GM19239 (cell line): ENCODE measurements at regions not wholly inside any gene's neighbourhood (a gene's known extent, or its start where the extent isn't known, plus 50 kb on each side); places are given as distances from the start of the nearest gene placed in this dataset.

Experiments
- DNase-seq: peaks from one replicate; pipeline ENCODE4 v3.0.0; 2011; ENCODE audit warnings: low spot score; ENCODE audit not compliant: insufficient read length
- FAIRE-seq: peaks from 2 replicates; lab custom pipeline; 2011; peaks lifted over from hg19 to GRCh38; lab: Jason Lieb, UNC

GRCh38 chr7:67716729-67717128, 720.1 kb downstream of the TYW1 start:
- DNase-seq (no peak), FAIRE-seq (no peak)

GRCh38 chr7:67723591-67723990, 727.0 kb downstream of the TYW1 start:
- DNase-seq (no peak), FAIRE-seq (no peak)

- FAIRE-seq, result no peak
- DNase-seq, result no peak
Observed at GRCh38 chr7:67724435-67724834, 727.8 kb downstream of the TYW1 start.

DNA sequence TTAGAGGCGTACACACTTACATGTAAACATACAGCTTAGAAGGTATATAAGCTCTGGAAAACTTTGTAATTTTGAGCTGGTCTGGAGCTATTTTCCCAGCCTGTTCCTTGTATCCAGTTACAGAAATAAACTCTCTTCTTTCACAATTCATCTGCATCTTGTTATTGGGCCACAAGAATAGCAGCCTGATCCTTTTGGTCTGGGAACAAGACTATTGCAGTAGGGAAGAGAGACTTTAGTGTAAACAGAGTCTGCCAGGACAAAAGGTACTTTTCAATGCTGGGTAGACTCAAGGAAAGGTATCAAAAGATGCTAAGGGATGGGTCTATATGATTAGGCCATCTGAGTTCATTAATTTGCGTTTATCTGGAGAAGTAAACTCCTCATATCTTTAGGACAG, 728.3 kb downstream of the TYW1 start:
- FAIRE-seq (no peak), DNase-seq (no peak)

- FAIRE-seq, result no peak
- DNase-seq, result no peak
Observed at GRCh38 chr7:67725423-67725822, 728.8 kb downstream of the TYW1 start.

- DNase-seq (no peak), FAIRE-seq (no peak)
Observed at GRCh38 chr7:67729771-67730170, 733.1 kb downstream of the TYW1 start.

DNA sequence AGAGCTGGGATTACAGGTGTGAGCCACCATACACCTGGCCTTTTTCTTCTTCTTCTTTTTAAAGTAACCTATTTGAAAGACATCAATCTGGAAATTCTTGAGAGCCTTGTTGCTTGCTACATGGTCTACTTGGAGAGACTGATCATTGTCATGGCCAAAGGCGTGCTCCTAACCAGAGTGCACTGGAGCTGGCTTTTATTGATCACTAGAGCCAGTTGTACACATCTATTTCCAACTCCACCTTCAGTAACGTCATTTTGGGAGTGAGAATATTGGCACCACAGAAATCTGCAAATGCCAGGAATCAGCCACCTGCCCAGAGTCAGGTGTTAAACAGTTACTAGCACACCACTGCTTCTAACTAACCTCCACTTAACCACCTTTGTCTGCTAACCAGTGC, 735.1 kb downstream of the TYW1 start:
- no peak for DNase-seq
- no peak for FAIRE-seq

DNA sequence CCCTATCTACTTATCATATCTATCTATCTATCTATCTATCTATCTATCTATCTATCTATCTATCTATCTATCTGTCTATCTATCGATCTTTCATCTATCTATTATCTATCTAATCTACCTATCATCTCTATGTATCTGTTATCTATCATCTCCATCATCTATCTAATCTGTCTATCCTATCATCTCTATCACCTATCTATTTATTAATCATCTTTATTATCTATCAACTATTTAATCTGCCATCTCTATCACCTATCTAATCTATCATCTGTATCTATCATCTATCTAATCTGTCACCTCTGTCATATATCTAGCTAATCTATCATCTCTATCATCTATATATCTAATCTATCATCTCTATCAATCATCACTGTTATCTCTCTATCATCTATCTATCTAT, 736.3 kb downstream of the TYW1 start:
- FAIRE-seq (no peak), DNase-seq (no peak)

DNA sequence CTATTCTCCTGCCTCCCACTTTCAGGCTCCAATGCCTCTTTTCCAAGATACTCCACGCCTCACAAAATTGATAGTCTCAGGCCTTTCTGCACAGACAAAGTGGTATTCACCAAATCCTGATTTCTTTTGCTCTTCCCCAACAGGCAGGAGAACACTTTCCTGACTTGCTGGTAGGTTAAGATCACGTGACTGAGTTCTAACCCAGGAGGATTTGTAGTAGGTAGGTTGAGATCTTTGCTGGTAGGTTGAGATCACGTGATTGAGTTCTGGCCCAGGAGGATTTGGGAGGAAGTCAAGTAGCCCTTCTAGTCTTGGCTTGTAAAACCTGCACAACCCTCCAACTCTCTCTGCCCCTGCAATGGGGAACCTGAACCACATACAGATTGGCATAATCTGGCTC, 741.5 kb downstream of the TYW1 start:
- FAIRE-seq (no peak), DNase-seq (no peak)

DNA sequence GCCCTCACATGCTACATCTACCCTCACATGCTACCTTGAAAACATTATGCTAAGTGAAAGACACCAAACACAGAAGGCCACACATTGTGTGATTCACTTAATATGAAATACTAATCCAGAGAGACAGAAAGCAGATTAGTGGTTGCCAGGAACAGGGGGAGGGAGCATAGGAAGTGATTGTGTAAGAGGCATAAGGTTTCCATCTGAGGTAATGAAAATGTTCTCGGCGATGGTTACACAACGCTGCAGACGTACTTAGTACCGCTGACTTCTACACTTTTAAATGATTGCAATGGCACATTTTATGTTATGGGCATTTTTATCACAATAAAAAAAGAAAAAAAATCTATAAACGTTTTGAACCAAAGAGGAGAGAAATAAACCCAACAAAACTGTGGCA, 742.3 kb downstream of the TYW1 start:
- DNase-seq, result no peak
- no peak for FAIRE-seq

DNA sequence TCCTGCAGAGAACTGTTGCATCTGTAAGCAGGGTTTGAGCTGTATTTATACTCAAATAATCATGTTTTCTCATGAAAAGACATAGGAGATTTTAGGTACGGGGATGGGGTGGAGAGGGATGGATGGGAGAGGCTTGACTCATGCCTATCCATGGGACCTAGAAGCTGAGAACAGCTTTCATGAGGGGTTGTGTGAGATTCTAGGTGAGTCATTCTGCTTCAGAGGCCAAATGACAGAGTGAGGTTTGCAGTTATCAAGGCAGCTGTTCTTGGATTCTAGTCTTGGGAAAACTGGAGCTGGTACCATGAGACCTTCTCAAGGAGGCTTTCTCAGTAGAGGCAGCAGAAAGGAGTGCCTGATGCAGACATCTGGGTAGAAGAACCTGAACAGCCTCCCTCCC, 746.9 kb downstream of the TYW1 start:
- no peak for DNase-seq

GRCh38 chr7:67752227-67752626, 755.6 kb downstream of the TYW1 start:
- DNase-seq (no peak), FAIRE-seq (no peak)

More for the DNA sequence above, 746.9 kb downstream of the TYW1 start:
- no peak for FAIRE-seq

DNA sequence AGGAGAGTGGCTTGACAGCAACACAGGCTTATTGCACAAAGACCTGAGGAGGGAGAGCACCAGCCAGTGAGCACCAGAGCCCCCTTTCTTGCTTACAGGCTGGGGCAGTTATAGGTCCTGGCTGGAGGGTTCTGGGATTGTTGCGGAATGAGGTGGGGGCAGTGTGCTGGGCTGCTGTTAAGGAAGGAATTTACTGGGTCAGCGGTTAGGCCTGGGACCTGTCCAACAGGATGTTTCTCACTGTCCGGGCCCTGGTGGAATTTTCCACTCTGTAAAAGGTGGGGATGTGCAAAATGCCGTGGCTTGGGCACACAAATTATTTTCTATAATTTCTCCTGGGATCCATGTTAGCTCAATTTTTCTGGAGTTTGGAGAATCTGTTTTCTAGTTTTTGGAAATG, 757.3 kb downstream of the TYW1 start:
- DNase-seq, result no peak
- no peak for FAIRE-seq

DNA sequence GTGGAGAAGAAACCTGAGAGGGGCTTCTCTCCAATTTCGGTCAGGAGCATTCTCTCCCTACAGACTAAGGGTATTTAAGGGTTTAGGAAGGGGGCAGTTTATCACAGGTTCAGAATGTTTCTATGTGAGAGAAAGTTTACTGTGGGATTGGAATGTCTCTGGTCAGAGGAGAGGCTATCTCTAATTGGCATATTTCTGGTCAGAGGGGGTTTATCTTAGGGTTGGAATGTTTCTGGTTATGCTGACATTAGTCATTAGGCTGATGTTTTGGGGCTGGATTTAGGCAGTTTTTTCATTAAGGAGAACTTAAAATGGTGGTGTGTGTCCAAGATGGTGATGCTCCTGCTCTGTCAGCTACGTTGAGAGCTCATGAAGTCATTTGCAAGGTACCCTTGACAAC, 758.0 kb downstream of the TYW1 start:
- DNase-seq (no peak), FAIRE-seq (no peak)

DNA sequence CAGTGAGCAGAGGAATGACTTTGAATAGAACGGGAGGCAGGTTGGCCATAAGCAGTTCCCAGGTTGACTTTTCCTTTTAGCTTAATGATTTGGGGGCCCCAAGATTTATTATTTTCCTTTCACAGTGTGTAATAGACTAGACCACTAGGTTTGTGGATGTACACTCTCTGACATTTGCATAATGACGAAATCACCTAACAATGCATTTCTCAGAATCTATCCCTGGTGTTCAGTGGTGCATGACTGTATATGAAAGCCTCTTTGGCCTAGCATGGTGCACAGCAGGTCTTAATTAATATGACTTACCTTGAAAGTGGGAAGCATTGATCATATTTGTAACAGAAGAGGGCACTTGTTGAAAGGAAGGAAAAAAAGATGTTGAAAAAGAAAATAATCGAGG, 761.9 kb downstream of the TYW1 start:
- no peak for FAIRE-seq

GRCh38 chr7:67760971-67761370, 764.3 kb downstream of the TYW1 start:
- DNase-seq, result no peak
- no peak for FAIRE-seq

More for the DNA sequence above, 761.9 kb downstream of the TYW1 start:
- DNase-seq, result no peak

DNA sequence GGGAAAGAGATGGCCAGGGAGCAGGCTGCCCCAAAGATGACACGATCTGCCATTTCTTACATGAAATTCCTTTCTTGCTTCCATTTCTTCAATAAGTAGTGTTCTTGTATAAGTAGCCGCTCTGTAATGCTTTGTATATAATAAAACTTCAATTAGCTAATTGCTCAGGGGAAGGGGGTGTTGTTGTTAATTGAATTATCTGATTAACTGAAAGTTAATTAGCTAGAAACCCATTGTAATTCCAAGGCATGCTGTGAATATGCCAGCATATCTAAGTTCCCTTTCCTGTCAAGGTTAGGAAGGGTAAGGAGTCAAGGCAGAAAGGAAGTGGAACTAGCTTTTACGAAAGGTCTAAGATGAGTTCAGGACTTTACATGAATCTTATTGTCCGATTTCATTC, 765.9 kb downstream of the TYW1 start:
- DNase-seq (no peak), FAIRE-seq (no peak)

- DNase-seq (no peak), FAIRE-seq (no peak)
Observed at GRCh38 chr7:67764289-67764688, 767.7 kb downstream of the TYW1 start.

DNA sequence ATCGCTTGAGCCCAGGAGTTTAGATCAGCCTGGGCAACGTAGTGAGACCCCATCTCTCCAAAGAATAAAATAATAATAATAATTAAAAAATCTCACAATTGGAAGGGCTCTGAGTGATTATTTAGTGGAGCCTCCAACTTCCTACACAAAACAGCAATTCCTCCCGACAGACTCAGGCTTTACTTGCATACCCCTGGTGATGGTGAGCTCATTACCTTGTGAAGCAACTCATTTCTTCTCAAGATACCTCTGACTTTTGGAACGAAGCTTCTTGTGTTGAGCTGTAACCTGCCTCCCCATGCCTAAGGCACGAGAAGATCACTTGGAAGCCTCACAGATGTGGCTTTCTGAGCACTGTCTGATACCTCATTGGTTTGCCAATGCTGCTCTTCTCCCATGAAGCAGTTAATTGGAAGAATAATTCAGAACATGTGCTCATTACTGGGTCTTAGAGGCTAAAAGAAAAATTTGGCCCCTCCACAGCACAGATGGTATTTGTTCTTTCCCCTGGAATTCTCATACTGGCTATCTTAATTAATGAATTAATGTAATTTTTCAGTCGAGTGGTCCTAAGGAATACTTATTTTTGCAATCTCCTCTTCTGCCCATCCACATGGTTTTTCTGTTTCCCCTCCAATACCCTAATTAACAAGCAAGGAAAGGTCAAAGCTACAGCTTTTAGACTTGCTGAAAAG, 769.0 kb downstream of the TYW1 start:
- FAIRE-seq (no peak), DNase-seq (no peak)

GRCh38 chr7:67766906-67767410, 770.3 kb downstream of the TYW1 start:
- FAIRE-seq (no peak), DNase-seq (no peak)

DNA sequence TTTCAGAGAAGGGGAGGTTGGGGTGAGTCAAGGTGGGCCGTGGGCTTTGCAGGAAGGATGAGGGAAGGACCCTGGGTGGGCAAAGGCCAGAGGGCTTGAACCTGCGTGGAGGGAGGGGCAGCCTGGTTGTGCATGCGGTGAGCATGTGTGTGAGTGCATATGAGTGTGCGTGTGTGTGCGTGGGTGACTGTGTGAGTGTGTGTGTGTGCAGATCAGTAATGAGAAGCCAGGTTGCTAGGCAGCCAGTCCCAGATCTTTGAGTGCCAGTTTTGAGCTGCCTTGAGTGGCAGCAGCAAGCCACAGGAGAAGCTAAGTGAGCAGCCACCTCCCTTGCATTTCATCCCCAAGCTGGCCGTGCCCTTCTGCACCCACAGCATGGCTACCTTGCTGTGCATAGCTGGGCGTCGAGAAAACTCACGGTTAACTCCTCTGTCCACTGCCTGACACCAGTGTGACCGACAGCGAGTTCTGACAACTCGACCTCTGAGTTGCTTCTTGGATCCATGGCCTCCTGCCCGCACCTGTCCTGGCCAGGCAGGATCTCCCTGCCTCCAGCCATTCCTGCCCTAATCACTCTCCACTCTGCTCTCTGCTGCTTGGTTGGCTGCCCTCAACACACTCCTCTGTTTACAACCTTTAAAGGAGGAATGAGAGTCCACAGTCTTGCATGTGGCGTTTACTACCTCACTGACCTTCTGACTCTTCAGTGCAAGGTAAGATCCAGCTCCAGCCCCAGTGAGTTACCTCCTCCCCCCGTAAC, 775.4 kb downstream of the TYW1 start:
- DNase-seq, result no peak
- FAIRE-seq, result no peak

DNA sequence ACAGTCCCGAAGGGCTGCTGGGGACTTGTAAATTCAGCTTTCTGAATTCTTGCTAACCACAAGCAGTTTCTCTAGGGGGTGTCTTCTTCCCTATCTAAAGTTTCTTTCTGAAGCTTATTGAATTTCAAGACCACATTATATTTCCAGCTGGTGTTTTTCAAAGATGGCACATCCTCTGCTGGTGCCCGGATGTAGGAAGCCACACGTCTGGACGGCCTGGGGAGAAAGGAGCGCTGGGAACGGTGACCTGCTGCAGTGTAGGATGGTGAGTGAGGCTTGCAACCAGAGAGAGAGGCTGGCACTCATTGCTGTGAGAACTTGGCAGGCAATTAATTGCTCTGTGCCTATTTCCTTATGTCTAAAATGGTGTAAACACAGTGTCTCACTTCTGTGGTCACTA, 776.4 kb downstream of the TYW1 start:
- FAIRE-seq (no peak), DNase-seq (no peak)
